ENCODE measurements at regions not wholly inside any gene's neighbourhood (a gene's known extent, or its start where the extent isn't known, plus 50 kb on each side); places are given as distances from the start of the nearest gene placed in this dataset.

- TF ChIP-seq BCLAF1 (IDR thresholded peaks at IDR 0.05) (no peak), CHD2 (IDR thresholded peaks at IDR 0.05; ENCODE audit: borderline replicate concordance, low read depth, low read length) (no peak), SUZ12 (IDR thresholded peaks at IDR 0.05; ENCODE audit: unreplicated experiment) (no peak)
These were observed 83.5 kb upstream of the SLC22A23 start (continued) for GRCh38 chr6:3540253-3540820.

GRCh38 chr6:3538536-3538935 lies 81.7 kb upstream of the SLC22A23 start:
- Histone ChIP-seq H3K4me2 (ENCODE audit: control insufficient read depth, insufficient read depth) (no peak overlapping the region), H3K36me3 (ENCODE audit: control insufficient read depth in 2 of 2, insufficient read depth in 2 of 2, low read length in 1 of 2) (no peaks in the 10 kb centered on the region), H3K4me3 (no peak overlapping the region), H3K9ac (ENCODE audit: control insufficient read depth, insufficient read depth, low read length) (no peak overlapping the region), H3K27ac (ENCODE audit: control insufficient read depth, insufficient read depth) (no peak overlapping the region), H3K9me3 (replicated peaks; ENCODE audit: control insufficient read depth, insufficient read depth, low read length) (no peaks in the 10 kb centered on the region), H3K4me1 (ENCODE audit: control insufficient read depth, insufficient read depth, low read length) (no peaks in the 10 kb centered on the region), H2AFZ (ENCODE audit: control insufficient read depth, low read depth, low read length) (no peak overlapping the region), H4K20me1 (ENCODE audit: control insufficient read depth, insufficient read depth) (no peaks in the 10 kb centered on the region), H3K27me3 (replicated peaks in 1 of 2; ENCODE audit: control insufficient read depth in 2 of 2, insufficient read depth in 2 of 2, low read length in 1 of 2) (peaks cover 6 to 7% of the 10 kb centered on the region in 2 experiments; a peak in 3 of 4 replicates), H3K79me2 (ENCODE audit: control insufficient read depth, insufficient read depth, low read length) (no peaks in the 10 kb centered on the region)
- CTCF ChIA-PET: no interaction called here
- SMC1A ChIA-PET (ENCODE audit: uncharacterized antibody, unreplicated experiment): no interaction called here
- in situ Hi-C loops (cut with MboI): no loop called here
- no TSS peak for BruUV-seq (replicated peaks)
- 30% methylated on average over 6 of the region's 6 CpGs for WGBS (ENCODE audit: insufficient coverage, insufficient replicate concordance, low lambda C conversion rate, missing lambda C conversion rate)
- ATAC-seq: no peak
- POLR2A ChIA-PET: no interaction called here
- intact Hi-C loops (cut with micrococcal nuclease; ENCODE audit: unreplicated experiment): no loop called here
- RAD21 ChIA-PET (ENCODE audit: unreplicated experiment): no interaction called here
- no peak for DNase-seq (ENCODE audit: low read depth, low spot score)
- FAIRE-seq: no peak
- TF ChIP-seq CTCF (IDR thresholded peaks at IDR 0.05 in 2 of 3, conservative IDR thresholded peaks at IDR 0.05 in 1 of 3; ENCODE audit: control insufficient read depth in 2 of 3, extremely low read depth in 1 of 3, insufficient read depth in 1 of 3, low read depth in 3 of 3, low read length in 3 of 3) (no peak), TCF3 (IDR thresholded peaks at IDR 0.05; ENCODE audit: borderline replicate concordance, insufficient read depth, low read depth, low read length) (no peak), CHD1 (IDR thresholded peaks at IDR 0.05; ENCODE audit: low read depth, low read length) (no peak), SUPT20H (IDR thresholded peaks at IDR 0.05; ENCODE audit: borderline replicate concordance, control insufficient read depth, low read depth, low read length) (no peak), TBL1XR1 (IDR thresholded peaks at IDR 0.05; ENCODE audit: low read depth, low read length) (no peak), SREBF2 (IDR thresholded peaks at IDR 0.05; ENCODE audit: low read length) (no peak), CBX3 (IDR thresholded peaks at IDR 0.05; ENCODE audit: borderline replicate concordance, low read depth) (no peak), MXI1 (IDR thresholded peaks at IDR 0.05; ENCODE audit: low read depth, low read length) (no peak), ZNF622 (IDR thresholded peaks at IDR 0.05) (no peak), POLR2A (IDR thresholded peaks at IDR 0.05; ENCODE audit: low read depth, low read length) (no peak), HSF1 (IDR thresholded peaks at IDR 0.05; ENCODE audit: low read depth, low read length) (no peak), ZNF217 (IDR thresholded peaks at IDR 0.05) (no peak), SMARCA5 (IDR thresholded peaks at IDR 0.05) (no peak), MAX (IDR thresholded peaks at IDR 0.05; ENCODE audit: low read depth, low read length) (no peak)

Data from GM12878 (cell line).